Stimulated activated CD4-positive, alpha-beta T cell treated with anti-CD3 and anti-CD28 coated beads, Interleukin-1b, Interleukin-23, amount 100 ng/mL, for 24 hours (primary cell): ENCODE measurements at regions not wholly inside any gene's neighbourhood (a gene's known extent, or its start where the extent isn't known, plus 50 kb on each side); places are given as distances from the start of the nearest gene placed in this dataset.
"Not testable (repeated sequence)": the region's sequence is repeated elsewhere in the genome, so short reads cannot be mapped to it uniquely, and the experiment has no call there.

Experiments used
- DNase-seq, 4 experiments: peaks; one replicate each; pipeline ENCODE4 v3.0.0-alpha.2; 2020; ENCODE audit warnings: low read depth in 4 of 4, low spot score in 1 of 4

GRCh38 chr2:150859877-150860276 lies 372.4 kb upstream of the RND3 start:
- DNase-seq, result no peak

- DNase-seq, result no peak
These were observed 371.7 kb upstream of the RND3 start for GRCh38 chr2:150859162-150859561.

GRCh38 chr2:150858382-150858781 lies 370.9 kb upstream of the RND3 start:
- no peak for DNase-seq

DNA sequence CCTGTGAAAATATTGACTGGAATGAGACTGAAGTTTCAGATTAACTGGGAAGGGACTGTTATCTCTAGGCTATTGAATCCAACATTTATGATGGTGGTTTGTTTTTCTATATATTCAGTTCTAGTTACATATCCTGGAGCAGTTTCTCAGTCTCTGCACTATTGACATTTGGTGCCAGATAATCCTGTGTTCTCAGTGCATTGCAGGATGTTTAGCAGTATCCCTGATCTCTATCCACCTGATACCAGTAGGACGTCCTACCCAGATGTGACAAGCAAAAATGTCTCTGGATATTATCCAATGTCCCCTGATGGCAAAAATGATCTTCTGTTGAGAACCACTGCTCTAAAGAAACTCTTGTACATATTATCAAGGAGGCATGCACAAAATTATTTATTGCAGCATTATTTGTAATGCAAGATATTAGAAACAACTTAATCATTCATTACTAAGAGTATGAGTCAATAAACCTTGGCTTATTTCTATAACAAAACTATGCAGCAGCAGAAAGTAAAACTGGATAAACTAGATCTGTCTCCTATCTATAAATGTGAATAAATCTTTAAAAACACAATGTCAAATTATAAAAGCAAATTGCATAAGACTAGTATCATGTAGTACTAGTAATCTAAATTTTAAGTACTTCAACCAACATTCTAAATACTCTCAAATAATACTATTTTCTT lies 369.3 kb upstream of the RND3 start:
- DNase-seq, result no peak

- DNase-seq, result no peak
These were observed 365.8 kb upstream of the RND3 start for GRCh38 chr2:150853263-150853662.

GRCh38 chr2:150850641-150851040 lies 363.2 kb upstream of the RND3 start:
- DNase-seq, result no peak

GRCh38 chr2:150847578-150847977 lies 360.1 kb upstream of the RND3 start:
- no peak for DNase-seq

DNA sequence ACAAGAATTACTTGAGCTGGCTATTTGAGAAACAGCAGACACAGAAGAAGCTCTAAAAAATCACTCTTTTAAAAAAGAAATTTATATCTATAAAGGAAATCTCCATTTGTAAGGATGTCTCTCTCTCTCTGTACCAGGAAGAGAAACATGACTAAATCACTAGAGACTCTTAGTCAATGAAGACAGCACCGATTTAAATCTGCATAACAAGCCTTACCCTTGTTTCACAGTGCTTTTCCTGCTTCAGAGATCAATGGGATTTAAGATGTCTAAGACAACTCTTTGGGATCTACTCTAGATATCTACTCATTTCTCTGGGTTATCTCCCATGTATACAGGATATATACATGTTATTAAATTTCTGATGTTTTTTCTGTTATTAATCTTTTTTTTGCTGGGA lies 359.2 kb upstream of the RND3 start:
- DNase-seq, result no peak

- DNase-seq, result no peak
These were observed 345.2 kb upstream of the RND3 start for GRCh38 chr2:150832686-150833085.

DNA sequence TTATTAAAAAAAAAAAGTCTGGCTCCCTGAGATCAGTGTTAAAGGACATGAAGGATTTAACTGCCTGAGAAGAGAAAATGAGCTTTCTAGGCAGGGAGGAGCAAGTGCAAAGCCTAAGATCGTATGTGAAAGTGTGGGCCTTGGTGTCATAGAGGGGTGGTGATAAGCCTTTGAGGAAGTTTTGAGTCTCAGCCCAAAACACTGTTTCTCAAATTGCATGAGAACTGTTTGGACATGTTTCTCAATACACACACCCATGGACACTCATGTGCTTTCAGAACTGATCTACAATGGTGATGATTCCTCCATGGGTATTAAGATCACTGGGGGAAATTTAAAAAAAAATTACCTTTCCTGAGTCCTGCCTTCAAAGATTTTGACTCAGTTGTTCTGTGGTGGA lies 336.7 kb upstream of the RND3 start:
- DNase-seq, result no peak

- DNase-seq, result no peak
These were observed 330.0 kb upstream of the RND3 start for GRCh38 chr2:150817422-150817821.

- DNase-seq, result no peak
These were observed 325.3 kb upstream of the RND3 start for GRCh38 chr2:150812664-150813367.

DNA sequence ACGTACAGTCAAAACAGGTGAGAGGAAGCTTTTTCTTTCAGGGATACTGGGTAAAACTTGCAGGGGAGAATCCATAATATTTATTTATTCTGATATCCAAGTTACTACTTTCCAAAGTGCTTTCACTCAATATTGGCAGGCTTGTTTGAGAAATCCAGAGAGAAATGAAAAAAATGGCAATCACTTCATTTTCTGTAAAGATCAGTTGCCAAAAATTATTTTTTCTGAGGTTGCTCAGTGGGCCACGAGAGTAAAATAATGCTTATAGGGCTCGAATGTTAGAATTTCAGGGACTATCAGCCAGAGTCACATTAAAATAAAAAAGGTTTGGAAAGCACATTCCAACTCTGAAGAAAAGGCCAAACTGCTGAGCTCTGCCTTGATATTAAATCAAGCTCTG lies 324.6 kb upstream of the RND3 start:
- no peak for DNase-seq

DNA sequence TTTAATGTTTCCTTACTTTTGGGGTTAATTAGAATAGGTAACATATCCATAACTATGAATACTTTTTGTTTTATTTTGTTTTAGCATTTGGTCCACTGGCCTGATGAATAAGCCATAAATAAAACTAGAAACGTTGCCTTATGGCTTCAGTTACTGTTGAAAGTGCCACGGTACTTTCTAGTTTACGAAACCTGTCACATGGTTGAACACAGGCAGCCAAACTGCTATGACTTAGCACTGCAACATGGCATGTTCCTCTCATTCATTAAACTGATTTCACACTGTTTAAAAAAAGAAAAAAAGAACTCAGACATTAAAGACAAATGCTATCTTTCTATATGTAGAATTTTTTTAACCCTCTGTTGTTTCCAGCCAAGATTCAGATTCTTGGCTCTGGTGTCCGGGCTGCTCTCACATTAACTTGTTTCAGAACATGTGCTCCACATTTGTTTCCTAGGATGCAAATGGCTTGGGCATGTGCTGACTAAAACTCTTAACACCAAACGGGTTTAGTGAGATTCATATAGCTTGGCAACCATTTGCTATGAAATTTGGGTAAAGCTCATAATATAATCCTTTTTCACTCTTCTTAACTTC lies 323.9 kb upstream of the RND3 start:
- no peak for DNase-seq

- DNase-seq, result no peak
These were observed 321.6 kb upstream of the RND3 start for GRCh38 chr2:150809103-150809502.

DNA sequence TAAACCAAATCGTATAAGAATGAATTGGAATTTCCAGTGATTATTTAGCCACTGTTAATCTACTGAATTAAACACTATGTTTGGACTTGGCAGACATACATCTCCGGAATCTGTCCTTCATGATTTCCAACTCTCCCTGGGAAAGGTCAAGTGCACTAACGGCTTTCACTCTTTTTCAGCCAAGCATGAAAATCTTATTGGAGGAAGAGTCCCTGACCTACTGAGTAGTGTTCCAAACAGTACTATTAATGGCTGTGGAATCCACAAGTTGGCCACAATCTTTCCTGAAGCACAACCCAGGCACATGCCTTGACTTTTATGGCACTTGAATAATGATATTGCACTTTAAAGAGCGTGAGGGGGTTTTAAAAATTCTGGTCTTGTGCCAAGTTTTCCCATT lies 318.9 kb upstream of the RND3 start:
- DNase-seq, result no peak

DNA sequence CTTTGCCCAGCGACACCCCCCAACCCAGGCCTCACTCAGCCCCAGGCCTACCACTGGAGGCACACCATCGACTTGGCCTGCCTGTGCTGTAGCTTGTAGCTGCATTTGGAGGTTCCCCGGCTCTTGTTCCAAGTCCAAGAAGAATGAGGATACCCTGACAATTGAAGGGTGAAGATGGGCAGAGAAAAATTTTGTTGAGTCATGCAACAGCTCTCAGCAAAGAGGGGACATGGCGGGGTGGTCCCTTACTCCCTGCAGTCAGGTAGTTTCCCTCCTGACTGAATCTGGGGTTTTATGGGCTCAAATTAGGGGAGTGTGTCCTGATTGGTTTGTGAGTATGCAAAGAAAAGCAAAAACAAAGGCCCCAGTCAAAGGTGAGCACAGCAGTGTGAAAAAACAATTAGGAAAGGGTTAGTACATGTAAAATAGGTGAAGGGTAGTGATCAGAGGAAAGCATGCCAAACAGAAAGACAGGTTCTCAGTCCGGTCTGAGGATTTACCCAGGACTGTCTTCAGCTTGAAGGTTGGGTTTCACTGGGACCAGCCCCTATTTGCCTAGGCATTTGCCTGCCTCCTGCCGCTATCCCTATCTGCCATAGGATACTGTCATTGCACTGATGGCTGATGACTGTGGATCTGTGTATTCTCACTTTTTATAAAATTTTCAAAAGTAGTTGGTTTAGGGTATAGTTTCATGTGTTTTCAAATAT lies 316.4 kb upstream of the RND3 start:
- no peak for DNase-seq

DNA sequence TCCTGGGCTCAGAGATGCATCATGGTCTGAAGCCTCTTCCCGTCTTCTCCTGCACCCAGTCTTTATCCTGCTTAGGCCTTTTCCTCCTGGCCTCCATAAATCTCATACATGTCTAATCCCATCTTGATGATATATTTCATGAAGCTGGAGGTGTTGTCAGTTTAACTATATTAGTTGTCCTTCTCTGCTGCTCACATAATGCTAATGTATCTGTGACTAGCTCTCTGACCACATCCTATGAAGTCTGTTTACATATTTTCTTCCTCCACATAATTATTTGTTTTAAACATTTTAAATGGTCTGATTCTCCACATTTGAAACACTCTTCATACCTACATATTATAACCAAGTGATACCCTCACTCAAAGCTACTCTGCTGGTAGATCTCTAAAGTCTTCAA lies 315.2 kb upstream of the RND3 start:
- no peak for DNase-seq

DNA sequence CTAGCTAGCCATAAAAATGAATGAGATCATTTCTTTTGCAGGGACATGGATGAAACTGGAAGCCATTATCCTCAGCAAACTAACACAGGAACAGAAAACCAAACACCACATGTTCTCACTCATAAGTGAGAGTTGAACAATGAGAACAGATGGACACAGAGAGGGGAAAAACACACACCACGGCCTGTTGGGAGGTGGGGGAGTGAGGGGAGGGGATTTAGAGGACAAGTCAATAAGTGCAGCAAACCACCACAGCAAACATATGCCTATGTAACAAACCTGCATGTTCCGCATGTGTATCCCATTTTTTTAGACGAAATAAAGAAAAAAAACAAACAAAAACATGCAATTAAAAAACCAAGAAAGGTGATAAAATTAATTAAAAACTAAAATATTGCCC lies 308.8 kb upstream of the RND3 start:
- DNase-seq, result not testable (repeated sequence)

- no peak for DNase-seq
These were observed 305.4 kb upstream of the RND3 start for GRCh38 chr2:150792780-150793300.

- DNase-seq, result no peak
These were observed 304.1 kb upstream of the RND3 start for GRCh38 chr2:150791567-150791966.
